NCI-H2171 treated with DMSO at 0.1 percent for 48 hours (cell line): ENCODE measurements at regions not wholly inside any gene's neighbourhood (a gene's known extent, or its start where the extent isn't known, plus 50 kb on each side); places are given as distances from the start of the nearest gene placed in this dataset.

Source experiments
- DNase-seq: peaks from one replicate; lab custom pipeline; 2025; lab: John Stamatoyannopoulos, UW

GRCh38 chr11:113634940-113635575 is 71.0 kb downstream of the TMPRSS5 start:
- peak; percentile 74 for DNase-seq

GRCh38 chr11:113632981-113633380 is 73.1 kb downstream of the TMPRSS5 start:
- DNase-seq = no peak

GRCh38 chr11:113629562-113629961 is 76.5 kb downstream of the TMPRSS5 start:
- no peak for DNase-seq

GRCh38 chr11:113628912-113629311 is 77.2 kb downstream of the TMPRSS5 start:
- peak; percentile 49 for DNase-seq

GRCh38 chr11:113627946-113628345 is 78.2 kb downstream of the TMPRSS5 start:
- peak; percentile 42 for DNase-seq

GRCh38 chr11:113627297-113627696 is 78.8 kb downstream of the TMPRSS5 start:
- no peak for DNase-seq

GRCh38 chr11:113626736-113627135 is 79.4 kb downstream of the TMPRSS5 start:
- DNase-seq = no peak

GRCh38 chr11:113623114-113623513 is 83.0 kb downstream of the TMPRSS5 start:
- DNase-seq = no peak

GRCh38 chr11:113618360-113618759 is 87.7 kb downstream of the TMPRSS5 start:
- no peak for DNase-seq

- no peak for DNase-seq
Observed at GRCh38 chr11:113615773-113616172, 90.3 kb downstream of the TMPRSS5 start.

- DNase-seq = no peak
Observed at GRCh38 chr11:113615098-113615497, 91.0 kb downstream of the TMPRSS5 start.

- DNase-seq = no peak
Observed at GRCh38 chr11:113614097-113614496, 92.0 kb downstream of the TMPRSS5 start.

- no peak for DNase-seq
Observed at GRCh38 chr11:113613619-113614018, 92.5 kb downstream of the TMPRSS5 start.

- DNase-seq = no peak
Observed at GRCh38 chr11:113604186-113604585, 101.9 kb downstream of the TMPRSS5 start.

- DNase-seq = no peak
Observed at GRCh38 chr11:113603277-113604059, 102.6 kb downstream of the TMPRSS5 start.

GRCh38 chr11:113602483-113602882 is 103.6 kb downstream of the TMPRSS5 start:
- DNase-seq = no peak

- DNase-seq = peak; percentile 7
Observed at GRCh38 chr11:113596658-113597057, 109.5 kb downstream of the TMPRSS5 start.

- DNase-seq = no peak
Observed at GRCh38 chr11:113595810-113596594, 110.1 kb downstream of the TMPRSS5 start.

- DNase-seq = no peak
Observed at GRCh38 chr11:113593698-113594308, 112.3 kb downstream of the TMPRSS5 start.

- DNase-seq = peak; percentile 12
Observed at GRCh38 chr11:113591117-113591516, 115.0 kb downstream of the TMPRSS5 start.

GRCh38 chr11:113587308-113587739 is 112.1 kb upstream of the DRD2 start:
- no peak for DNase-seq

- no peak for DNase-seq
Observed at GRCh38 chr11:113584371-113584770, 109.2 kb upstream of the DRD2 start.
